GM19438 (cell line): ENCODE measurements at regions not wholly inside any gene's neighbourhood (a gene's known extent, or its start where the extent isn't known, plus 50 kb on each side); places are given as distances from the start of the nearest gene placed in this dataset.
"Not testable (repeated sequence)": the region's sequence is repeated elsewhere in the genome, so short reads cannot be mapped to it uniquely, and the experiment has no call there.

ENCODE experiments used
- ATAC-seq: cut with Tn5 transposase; IDR thresholded peaks from one replicate; pipeline ENCODE4 v1.9.1; 2021; ENCODE audit warnings: low read depth; ENCODE audit not compliant: unreplicated experiment

- no peak for ATAC-seq
These were observed 146.8 kb downstream of the TPRA1 start for GRCh38 chr3:127443581-127444375.

- no peak for ATAC-seq
These were observed 148.0 kb downstream of the TPRA1 start for GRCh38 chr3:127442506-127442905.

- no peak for ATAC-seq
These were observed 148.8 kb downstream of the TPRA1 start for GRCh38 chr3:127441764-127442163.

DNA sequence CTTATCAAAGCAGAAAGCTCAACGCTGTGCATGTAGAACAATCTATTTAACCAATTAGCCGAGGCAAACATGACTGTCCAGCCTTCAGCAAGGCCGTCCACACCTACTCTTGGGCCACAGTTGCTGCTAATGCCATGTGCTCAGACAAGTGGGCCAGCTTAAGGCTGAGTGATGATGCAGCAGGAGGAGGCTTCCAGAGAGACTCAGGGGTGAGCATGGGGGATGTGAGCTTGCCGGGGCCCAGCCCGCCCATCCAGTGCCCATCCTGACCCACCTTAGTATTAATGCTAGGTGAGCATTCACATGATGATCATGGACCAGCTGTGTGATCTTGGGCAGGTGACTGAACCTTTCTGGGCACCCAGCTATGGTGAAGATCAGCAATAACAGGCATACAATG is 150.1 kb downstream of the TPRA1 start:
- no peak for ATAC-seq

DNA sequence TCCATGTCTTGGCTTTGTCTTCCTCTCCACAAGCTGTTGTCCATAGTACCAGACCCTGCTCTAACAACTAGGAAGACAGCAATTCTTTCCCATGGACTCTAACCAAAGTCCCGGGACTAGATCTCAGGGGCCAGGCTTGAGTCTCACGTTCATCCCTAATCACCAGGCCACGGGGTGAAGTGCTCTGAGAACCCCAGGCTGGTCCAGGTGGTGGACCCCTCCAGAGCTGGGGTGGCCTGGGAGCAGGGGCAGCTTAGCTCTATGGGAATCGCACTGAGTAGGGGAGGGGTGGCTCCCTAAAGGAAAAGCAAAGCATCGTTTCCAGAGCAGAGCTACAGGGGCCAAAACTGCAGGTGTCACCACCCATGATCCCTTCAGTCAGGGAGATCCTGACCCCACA is 150.9 kb downstream of the TPRA1 start:
- ATAC-seq: no peak

DNA sequence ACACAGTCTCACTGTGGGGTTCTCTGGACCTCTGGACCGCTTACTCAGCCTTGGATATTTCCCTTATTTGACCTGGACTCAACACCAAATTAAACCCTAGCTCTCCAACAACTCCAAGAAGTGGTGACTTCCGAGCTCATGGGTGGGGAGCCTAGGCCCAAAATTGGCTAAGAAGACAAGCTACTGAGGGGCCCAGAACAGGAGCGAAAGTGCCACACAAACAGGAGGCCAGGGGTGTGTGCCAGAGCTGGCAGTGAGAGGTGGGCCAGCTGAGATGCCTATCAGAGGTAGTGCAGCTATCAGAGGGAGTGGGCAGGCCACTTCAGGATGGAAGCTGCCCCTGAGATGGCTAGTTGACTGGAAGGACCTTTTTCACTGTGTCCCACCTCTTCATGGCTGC is 151.1 kb upstream of the PRR20G start:
- no peak for ATAC-seq

DNA sequence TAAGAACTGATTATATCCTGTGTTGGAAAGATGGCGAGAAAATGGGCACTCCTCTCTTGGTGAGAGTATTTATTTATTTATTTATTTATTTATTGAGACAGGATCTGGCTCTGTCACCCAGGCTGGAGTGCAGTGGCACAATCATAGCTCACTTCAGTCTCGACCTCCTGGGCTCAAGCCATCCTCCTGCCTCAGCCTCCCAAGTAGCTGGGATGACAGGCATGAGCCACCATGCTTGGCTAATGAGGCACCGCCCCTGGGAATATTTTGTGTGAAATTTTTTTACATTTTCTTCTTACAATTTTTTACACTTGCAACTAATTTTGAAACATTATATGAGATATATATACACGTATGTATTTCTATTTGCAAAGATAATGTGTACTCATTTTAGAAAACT is 150.5 kb upstream of the PRR20G start:
- ATAC-seq: no peak

- ATAC-seq: not testable (repeated sequence)
These were observed 147.5 kb upstream of the PRR20G start for GRCh38 chr3:127435299-127435698.

GRCh38 chr3:127431066-127431465 is 143.2 kb upstream of the PRR20G start:
- no peak for ATAC-seq

- no peak for ATAC-seq
These were observed 140.6 kb upstream of the PRR20G start for GRCh38 chr3:127428344-127428997.

DNA sequence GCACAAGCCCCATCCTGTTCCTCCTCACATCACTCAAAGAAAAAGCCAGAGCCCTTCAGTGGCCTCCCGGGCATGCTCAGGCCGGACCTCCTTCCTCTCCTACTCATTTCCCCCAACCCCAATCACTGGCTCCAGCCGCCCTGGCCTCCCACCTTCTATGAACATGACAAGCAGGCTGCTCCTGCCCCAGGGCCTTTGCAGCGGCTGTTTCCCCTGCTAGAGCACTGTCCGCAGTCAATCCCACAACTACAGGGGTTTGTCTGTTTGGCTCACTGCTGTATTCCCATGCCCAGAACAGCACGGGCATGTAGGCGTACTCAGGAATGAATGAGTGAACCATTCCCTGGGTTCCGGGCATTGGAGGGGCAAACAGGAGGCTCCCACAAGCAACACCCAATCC is 139.8 kb upstream of the PRR20G start:
- ATAC-seq: no peak

GRCh38 chr3:127427156-127427555 is 139.3 kb upstream of the PRR20G start:
- ATAC-seq: no peak

GRCh38 chr3:127426444-127427153 is 138.8 kb upstream of the PRR20G start:
- no peak for ATAC-seq

GRCh38 chr3:127425505-127426443 is 137.9 kb upstream of the PRR20G start:
- no peak for ATAC-seq

DNA sequence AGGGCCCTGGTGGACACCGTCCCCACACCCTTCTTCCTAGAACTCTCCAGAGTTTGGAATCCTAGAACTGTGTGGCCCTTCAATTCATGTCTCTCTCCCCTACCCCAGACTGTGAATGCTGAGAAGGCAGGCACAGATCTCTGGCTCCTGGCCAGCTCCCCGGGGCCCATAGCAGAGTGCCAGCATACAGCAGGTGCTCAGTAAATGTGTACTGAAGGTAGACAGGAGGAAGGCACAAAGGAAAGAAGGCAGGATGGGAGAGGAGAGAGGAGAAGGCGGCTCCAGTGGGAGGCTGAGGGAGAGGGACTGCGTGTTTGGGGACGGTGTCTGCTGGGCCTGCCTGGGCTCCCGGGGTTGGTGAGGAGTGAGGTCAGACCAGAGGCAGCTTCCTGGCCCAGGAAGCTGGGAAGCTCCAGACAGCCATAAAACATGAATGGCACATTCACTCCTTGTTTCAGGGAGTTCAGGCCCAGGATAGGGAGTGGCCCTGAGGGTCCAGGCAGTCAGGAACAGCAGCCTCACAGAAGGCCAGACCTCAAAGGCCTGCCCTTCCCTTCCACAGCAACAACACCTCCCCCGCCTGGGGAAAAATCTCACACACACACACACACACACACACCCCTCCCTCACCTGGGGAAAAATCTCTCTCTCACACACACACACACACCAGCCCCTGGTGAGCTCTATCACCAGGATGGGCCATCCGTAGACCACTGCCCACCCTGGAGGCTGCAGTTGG is 137.1 kb upstream of the PRR20G start:
- ATAC-seq: no peak

GRCh38 chr3:127423856-127424765 is 136.3 kb upstream of the PRR20G start:
- ATAC-seq: no peak

DNA sequence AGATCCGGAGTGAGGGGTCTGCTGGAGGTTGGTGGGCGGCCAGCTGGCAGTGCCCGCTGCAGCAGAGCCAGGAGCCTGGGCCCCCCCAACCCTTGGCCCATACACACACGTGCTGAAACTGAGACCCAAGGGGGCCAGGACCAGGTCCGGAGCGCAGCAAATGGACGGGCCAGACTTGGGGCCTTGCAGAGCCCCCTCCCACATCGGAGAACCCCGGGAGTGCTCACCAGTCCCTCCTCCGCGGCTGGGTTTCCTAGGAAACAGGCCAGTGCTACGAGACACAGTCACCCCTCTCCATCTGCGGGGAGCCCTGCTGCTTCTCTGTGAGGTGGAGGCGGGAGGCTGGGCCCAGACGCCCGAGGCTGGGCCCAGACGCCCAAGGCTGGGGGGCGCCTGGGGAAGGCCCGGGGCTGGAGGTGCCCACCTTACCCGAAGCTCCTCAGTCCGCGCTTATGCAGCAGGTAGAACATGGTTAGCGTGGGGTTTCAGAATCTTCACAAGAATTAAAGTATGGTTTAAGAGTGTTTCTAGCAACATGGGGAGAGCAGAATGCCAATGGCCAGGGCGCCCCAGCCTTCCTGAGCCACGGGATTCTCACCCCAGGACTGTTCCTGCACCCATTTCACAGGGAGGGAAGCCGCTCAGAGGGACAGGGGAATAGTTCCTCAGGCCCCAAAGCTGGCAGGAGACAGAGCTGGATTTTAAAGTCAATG is 135.0 kb upstream of the PRR20G start:
- ATAC-seq: no peak
